KG1 (cell line): ENCODE measurements at regions not wholly inside any gene's neighbourhood (a gene's known extent, or its start where the extent isn't known, plus 50 kb on each side); places are given as distances from the start of the nearest gene placed in this dataset.

Source experiments
- DNase-seq: peaks from one replicate; lab custom pipeline; 2025; lab: John Stamatoyannopoulos, UW

DNA sequence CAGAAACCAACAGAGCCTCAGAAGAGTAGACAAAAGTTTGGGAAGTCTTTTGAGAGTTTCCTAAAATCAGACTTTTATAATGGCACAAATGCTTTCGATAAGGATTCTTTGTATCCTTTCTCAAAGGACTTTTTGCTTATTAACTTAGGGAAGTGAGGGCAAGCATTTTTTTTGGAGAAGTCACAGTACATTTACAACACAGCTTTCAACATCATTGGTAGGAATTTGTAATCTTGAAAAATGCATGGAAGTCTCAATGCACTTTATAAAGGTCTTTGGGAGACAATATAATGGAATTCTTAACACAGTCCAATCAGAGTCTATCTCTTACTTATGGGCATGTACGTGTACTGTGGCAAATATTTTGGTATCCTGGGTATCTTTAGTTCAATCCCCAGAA, 325.8 kb upstream of the NR5A2 start:
- no peak for DNase-seq

DNA sequence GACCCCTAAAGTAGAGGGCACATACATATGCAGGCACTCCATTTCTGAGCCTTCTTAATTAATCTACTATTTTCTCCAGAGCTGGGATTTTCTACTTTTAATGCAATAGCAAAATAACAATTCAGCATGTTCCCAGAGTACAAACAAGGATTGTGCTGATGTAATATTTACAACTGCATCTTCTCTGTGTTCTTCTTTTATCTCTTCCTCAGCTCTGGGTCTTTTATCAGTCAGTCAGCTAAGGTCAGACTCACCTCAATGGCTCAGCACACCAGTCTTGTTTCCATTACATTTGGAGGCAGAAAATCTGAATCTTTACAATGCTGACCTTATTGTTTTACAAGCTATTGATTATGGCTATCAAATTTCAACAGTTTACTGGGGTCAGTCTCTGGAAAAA, 323.3 kb upstream of the NR5A2 start:
- DNase-seq: no peak

DNA sequence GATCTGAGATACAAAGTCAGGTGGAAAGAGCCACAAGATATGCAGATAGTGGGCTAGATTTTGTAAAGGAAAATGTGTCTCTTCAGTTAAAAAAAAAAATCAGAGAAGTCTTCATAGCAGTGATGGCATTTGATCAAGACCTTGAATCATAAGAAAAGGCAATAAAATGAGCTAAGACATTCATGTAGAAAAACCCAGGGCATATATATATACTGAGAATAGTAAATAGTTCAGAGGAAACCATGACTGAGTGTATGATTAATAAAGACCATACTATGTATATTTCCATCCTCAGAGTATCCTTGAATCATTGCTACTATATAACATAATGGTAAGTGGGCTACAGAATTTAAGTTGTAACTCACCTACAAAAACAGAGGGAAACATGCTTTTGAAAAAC, 321.7 kb upstream of the NR5A2 start:
- no peak for DNase-seq

DNA sequence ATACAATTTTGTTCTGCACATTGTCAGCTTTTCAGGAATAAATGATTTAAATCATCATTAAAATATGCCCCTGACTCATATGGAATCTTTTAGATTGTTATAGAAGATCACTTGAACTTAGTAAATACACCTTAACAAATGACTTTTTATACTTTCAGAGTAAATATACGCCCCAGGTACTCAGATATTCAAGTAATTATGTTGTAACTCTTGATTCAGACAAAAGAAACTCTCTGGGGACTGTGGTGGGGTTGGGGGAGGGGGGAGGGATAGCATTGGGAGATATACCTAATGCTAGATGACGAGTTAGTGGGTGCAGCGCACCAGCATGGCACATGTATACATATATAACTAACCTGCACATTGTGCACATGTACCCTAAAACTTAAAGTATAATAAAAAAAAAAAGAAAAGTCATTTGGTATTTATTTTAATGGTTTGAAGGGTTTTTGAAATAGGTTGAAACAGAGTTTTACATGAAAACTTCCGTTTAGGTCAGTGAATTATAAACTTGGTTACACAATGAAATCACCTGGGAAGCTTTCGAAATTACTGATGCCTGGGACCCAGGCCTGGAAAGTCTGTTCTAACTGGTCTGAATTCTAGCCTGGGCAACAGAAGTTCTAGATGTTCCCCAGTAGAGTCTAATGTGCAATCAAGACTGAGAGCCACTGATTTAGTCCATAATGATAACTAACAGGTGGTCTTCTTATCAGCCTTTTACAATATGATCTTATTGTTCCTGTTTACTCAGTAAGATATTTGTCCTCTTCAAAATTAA, 320.5 kb upstream of the NR5A2 start:
- DNase-seq: no peak

DNA sequence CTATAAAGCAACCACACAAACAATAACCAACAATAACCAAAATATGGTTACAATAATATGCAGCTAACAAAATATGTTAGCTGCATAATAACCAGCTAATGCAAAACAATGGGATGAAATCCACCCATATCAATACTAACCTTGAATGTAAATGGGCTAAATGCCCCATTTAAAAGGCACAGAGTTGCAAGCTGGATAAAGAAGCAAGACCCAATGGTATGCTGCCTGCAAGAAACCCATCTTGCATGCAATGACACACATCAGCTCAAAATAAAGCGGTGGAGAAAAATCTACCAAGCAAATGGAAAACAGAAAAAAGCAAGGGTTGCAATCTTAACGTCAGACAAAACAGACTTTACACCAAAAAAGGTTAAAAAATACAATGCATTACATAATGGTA, 316.5 kb upstream of the NR5A2 start:
- DNase-seq: no peak

DNA sequence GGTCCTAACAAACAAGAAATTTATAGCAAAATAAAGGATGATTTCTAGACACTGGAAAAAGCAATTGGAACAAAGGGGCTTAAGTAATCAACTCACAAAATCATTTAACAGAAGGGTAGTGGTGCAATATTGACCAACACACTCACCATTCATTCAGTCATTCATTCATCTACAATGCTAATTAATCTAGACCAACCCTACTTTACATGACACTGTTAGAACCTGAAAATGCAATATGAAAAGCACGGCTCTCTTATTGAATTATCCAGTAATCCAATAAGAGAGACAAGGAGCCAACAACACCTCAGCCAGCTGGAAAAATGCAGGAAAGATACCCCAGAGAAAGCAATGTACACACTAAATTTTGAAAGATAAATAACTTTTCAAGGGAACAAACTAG, 310.8 kb upstream of the NR5A2 start:
- no peak for DNase-seq

DNA sequence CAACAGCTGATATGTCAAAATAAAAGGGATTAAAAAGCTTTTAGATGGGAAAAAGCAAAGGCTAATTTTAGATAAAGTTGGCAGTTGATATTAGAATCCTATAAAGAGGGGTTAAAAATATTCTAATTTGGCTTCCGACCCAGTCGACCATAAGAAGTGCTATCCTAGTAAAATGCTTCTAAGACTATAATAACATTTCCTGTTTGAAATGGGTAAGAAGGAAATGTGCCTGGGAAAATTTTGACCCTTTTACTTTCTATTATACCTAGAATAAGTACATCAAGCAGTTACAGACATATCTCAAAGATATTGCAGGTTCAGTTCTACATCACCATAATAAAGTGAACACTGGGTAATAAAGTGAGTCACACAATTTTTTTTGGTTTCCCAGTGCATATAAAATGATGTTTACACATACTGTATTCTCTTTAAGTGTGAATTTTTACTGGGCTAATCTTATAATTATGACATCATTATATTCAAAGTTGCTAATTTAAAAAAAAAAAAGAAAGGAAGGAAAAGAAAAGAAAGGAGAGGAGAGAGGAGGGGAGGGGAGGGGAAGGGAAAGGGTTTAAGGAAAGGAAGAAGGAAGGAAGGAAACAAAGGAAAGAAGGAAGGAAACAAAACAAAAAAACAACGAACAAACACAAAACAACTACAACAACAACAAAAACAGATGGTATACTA, 308.2 kb upstream of the NR5A2 start:
- DNase-seq: no peak

DNA sequence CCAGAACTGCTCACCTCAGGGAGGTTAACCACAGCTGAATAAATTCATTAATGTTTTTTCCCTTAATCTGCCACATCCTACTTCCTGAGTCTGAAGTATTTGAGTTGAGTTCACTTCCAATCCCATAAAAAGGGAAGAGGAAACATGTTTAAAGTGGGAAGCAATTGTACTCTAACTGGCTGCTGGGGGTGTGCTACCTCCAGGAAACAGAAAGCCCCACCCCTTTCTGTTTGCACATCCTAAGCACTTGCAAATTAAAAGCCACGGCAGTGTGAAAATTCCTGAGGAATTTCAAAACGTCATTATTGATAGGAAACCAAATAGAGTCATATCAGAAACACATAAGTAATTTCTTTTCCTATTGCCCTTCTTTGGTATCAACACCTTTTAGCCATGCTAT, 307.0 kb upstream of the NR5A2 start:
- no peak for DNase-seq

DNA sequence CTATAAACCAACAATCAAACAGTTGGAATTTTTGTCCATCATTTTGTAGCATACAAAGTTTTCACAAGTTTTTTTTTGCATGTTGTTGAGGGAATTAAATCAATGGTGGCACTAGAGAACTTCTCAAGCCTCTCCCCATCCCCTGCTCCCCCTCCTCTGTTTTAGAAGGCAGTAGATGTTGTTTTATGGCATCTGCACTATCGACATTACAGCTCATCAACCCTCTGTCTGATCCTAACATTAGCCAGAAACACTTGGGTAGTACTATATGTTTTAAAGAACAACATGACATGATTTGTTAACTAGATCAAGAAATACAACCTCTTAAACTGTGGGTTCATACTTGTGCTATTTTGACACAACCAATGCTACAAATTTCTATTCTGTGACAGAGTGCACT, 306.5 kb upstream of the NR5A2 start:
- no peak for DNase-seq

DNA sequence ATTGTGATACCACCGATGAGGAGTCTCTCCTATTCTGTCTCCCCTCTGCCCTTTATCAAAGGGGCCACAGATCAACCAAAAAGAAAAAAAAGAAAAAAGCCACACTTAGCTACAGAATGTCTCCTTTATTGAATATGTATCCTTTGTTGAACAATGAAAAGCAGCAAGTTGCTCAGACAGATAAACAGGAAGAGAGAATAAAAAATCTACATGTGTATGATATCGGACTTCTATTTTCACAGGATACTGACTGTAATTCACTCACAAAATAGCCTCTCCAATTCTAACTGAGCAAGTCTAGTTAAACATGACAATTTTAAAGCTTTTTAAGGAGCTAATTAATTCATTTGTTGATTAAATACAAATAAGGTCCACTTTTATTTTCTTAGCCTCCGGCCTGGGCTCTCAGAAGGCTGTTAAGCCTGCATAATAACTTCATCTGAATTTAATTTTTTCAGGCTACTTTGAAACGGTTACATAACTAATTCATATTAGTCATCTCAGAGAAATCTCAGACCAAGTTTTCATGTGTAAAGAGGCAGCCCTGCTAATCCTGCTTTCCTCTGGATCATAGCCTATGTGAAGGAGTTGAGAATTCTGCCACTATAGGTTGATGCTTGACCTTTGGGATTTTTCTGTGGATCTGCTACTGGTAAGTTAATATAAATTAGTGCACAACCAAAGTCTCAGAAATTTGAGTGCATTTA, 304.1 kb upstream of the NR5A2 start:
- DNase-seq: no peak

DNA sequence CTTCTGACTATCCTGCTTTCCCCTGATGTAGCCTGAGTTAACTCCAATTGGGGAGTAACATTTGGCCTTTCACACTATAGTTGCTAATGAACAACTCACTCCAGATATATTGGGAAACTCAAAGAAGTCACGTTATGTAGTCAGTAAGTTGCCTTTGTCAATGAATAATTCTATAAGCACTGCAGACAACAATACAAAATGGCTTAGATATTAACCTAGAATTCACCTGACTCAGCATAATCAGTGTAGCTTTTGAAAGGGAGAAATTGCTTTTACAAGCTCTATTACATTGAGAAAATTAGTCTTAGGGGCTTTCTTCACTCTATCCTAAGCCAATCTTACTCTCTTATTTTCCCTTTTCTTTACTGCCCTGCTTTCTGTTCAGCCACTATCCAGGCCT, 303.5 kb upstream of the NR5A2 start:
- no peak for DNase-seq

DNA sequence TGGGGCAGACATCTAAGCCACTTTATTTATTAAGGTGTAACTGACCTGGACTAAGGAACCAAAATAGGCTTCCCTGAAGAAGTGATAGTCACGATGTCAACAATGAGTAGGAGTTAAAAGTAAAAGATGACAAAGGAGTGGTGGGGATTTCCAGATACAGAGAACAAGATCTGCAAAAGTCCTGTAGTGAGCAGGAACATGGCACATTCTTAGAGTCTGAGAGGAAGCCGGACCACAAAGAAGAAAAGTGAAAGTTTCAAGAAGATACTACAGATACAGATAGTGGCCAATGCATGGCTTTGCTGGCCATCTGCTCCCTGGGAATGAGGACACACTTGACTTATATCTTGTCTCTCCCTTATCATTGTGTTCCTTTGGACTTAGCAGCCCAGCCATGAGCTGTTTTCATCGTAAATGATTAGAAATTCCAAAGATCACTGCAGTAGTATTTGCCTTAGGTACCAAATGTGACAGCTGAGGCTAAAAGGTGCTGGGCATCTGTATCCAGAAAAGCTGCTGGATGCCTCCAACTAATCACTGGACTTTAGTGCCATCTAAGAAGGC, 302.4 kb upstream of the NR5A2 start:
- no peak for DNase-seq

DNA sequence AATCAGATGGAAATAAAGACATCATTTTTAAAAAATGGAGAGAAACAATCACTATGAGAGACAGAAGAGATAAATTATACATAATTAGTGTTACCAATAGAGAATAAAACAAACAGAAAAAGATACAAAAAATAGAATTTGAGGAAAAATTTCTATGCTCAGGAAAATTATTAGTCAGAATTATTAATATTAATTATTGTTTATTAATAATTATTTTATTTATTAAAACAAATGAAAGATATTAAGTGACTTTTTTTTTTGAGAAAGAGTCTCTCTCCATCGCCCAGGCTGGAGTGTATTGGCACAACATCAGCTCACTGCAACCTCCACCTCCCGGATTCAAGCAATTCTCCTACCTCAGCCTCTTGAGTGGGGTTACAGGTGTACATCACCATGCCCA, 299.8 kb upstream of the NR5A2 start:
- DNase-seq: no peak

DNA sequence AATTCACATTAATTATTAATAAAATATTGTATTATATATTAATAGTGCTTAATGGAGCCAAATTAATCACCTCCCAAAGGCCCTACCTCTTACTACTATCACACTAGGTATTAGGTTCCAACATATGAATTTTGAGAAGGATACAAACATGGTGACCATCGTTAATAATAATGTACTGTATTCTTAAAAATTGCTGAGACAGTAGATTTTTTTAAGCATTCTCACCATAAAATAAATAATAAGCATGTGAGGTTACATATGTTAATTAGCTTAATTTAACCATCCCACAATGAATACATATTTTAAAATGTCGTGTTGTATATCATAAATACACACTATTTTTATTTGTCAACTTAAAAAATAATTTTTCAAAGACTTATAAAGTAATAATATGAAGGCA, 299.2 kb upstream of the NR5A2 start:
- DNase-seq: no peak

DNA sequence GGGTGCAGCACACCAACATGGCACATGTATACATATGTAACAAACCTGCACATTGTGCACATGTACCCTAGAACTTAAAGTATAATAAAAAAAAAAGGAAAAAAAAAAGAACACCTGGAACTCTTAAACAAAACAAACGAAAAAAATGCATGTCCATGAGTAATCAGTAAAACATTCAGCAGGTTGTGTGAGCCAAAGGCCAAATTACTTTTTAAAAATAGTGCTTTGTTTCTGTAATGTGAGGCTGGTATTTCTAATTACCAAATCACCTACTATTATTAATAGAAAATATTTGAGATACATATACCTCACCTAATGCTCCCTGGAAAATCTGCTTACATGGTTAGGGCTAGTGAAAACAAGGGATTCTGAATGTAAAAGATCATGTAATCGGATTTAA, 294.4 kb upstream of the NR5A2 start:
- no peak for DNase-seq

DNA sequence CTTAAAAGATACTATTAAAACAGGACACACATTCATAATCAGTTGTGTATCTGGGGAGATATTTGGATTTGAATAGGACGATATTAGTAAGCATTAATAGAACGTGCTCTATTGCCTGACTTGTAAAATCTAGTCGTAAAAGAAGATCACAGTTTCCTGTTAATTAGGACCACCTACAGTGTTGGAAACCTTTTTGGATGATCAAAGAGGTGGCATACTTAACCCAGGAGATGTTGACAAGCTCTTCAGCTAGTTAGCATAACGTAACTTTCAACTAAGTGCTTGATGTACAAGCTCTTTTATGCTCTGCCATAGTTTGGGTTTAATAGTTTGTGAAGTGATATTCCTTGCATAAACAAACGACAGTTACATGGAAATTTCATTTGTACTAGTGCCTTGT, 293.3 kb upstream of the NR5A2 start:
- DNase-seq: no peak

DNA sequence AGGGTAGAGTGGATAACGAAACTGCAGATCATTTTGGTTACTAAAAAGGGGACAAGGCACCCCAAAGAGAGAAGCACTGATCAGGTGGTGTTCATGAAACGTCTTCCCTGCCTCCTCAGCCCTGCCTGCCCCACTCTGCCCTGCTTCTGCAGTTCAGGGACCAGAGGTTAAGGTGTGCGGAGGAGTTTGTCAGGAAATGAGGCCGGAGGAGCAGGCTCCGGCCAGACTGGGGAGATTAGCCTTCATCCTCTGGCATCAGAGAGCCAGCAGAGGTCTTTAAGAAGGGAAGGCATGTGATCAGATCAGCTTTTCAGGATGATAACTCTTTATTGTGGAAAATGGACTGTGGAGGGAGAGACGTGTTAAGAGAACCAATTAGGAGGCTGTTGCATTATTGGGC, 291.9 kb upstream of the NR5A2 start:
- DNase-seq: no peak

DNA sequence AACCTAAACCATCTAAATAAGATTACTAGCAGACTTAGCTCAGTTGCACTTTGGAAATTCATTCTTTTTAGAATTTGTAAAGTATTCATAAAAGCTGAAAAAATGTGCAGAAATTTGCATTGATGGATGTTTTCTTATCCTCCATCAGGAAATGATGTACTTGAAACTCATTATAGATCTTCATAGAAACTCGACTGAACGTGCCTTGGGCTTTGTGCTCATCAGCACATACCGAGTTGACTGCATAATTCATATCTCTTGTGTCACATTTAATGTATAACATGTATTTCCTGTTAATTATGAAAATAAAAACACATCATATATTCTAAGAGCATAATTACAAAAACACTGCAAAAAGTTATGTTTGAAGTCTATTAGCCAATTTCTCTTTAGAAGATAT, 290.9 kb upstream of the NR5A2 start:
- DNase-seq: no peak

DNA sequence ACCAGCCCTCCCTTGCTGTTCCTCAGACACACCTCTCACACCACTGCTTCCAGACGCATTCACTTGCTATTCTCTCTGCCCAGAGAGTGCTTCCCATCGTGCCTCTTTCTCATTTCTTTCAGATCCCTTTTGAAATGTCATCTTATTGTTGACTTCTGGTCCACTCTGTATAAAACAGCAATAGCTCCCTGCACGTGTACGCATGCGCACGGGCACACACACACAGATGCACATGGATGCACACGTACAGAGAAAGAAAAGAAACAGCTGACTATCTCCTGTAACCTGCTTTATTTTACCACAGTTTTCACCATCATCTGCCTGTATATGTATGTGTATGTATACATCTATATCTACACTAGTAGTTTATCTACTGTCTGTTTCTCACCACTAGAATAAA, 285.9 kb upstream of the NR5A2 start:
- DNase-seq: no peak

DNA sequence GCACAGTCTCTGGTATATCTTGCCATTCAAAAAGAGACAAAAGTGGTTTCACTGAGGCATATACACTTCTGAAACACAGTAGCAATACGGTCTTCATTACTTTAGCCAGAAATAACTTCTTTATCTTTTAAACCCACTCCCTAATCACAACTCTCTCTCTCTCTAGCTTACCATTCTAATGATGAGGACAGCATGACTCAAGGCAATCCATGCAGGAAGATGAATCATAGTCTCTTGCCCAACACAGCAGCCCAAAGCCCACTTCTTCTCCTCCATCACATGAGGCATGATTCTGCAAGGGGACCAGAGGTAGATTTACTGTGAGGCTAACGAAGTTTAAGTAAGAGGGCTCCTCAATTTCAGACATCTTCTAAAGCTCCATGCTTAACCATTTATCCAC, 285.0 kb upstream of the NR5A2 start:
- DNase-seq: no peak

DNA sequence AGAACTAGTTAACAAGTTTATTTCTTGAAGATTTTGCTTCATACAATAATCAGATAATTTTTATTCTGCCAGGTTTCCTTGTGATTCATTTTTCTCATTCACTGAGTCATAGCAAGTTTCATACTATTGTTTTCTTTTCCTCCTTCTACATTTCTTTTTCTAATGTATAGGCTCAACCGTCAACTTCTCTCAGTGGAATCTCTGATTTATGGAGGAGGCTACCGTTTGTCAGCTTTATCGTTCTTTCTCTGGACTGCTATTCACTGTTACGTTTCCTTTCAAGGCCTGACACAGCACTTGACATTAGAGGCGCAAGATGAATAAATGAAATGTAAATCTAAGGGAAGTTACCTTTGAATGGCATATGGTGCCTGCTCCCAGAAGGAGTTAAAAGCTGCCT, 284.3 kb upstream of the NR5A2 start:
- no peak for DNase-seq

DNA sequence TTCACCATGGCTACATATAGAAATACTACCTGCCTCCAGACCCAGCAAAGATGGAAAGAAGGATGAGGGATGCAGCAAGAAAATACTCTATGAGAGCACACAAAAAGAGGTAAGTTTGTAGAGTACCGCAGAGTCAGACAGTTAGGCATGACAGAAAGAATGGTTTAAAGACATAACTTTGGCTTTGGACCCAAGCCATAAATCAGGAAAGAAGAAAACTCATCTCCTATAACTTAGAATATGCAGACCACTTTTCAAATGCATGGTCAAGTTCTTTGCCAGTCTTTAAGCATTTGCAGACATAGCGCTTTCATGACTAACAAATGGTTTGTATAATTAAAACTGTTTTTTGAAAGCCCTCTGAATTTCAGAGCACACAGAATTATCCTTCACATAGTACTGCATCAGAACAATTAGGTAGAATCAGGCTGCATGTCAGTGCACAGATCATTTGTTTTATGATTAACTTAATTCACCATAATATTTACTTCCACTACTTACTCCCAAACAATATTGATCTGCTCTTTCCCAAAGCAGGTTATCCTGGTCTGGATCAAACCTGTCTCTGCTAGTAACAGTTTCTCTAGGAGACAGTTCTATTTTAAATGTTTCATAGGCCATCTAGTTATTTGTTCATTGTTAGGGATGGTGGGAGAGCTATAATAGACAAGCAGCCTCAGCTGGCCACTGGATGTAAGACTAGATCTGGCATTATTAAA, 280.7 kb upstream of the NR5A2 start:
- DNase-seq: no peak
